Tongue (tissue), 1 donor: ENCODE measurements at regions not wholly inside any gene's neighbourhood (a gene's known extent, or its start where the extent isn't known, plus 50 kb on each side); places are given as distances from the start of the nearest gene placed in this dataset.
"Not testable (repeated sequence)": the region's sequence is repeated elsewhere in the genome, so short reads cannot be mapped to it uniquely, and the experiment has no call there.

Source experiments
- DNase-seq: peaks from one replicate; pipeline ENCODE4 v3.0.0-alpha.2; 2015

DNA sequence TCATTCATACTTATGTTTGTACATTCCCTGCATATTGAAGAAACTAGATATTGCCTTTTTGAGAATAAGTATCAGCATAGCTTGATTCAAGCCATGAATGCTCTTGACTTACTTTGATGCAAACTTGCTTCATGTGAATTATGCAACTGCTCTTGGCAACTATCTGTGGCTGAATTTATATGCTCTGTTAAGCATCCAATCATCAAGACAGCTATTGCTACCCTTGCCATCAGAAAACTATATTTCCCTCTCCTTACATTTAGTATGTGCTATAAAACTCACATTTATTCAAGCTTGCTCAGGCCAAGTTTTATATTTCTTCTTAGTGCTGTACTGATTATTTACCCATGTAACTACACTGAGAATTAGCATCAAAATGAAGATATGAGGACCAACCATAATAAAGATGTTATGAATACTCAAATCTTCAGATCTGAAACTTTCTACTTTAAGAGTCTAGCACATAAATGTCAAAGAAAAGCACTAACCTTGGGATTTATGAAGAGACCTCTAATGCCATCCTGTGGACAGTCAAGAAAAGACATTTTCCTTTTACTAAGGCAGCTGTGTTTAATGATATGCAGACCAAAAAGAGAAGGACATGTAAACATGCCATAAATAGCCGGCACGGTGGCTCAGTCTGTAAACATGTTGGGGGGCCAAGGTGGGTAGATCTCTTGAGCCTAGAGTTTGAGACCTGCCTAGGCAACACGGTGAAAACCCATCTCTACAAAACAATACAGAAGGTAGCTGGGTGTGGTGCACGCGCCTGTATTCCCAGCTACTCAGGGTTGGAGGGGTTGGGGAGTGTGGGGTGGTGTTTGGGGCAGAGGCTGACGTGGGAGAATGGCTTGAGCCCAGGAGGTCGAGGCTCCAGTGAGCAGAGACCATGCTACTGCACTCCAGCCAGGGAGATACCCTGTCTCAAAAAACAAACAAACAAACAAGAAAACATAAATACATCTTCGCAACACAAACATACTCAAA is 267.0 kb upstream of the TYRP1 start:
- peak; percentile 37 for DNase-seq

DNA sequence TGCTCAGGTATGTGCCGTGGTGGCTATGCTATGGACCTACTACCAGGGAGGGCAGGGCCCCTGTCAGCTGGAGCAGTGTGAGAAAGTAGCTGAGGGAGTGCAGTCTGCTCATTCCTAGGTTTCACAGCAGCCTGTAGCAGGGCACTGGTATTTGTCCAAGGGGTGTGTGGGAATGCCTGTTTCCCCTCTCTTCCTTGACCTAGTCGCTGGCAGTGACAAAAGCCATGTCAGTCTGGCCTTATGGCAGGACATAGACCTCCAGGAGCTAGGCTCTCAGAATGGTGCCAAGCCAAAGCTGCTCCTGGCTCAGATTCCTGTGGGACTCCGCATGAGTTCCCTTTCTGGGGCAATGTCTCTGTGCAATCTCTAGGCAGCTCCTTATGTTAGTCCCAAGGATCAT is 253.9 kb upstream of the TYRP1 start:
- no peak for DNase-seq

- not testable (repeated sequence) for DNase-seq
Measured at GRCh38 chr9:12441080-12441479, 252.1 kb upstream of the TYRP1 start.

- no peak for DNase-seq
Measured at GRCh38 chr9:12441506-12441905, 251.7 kb upstream of the TYRP1 start.

GRCh38 chr9:12448246-12448645 is 244.9 kb upstream of the TYRP1 start:
- DNase-seq = no peak

DNA sequence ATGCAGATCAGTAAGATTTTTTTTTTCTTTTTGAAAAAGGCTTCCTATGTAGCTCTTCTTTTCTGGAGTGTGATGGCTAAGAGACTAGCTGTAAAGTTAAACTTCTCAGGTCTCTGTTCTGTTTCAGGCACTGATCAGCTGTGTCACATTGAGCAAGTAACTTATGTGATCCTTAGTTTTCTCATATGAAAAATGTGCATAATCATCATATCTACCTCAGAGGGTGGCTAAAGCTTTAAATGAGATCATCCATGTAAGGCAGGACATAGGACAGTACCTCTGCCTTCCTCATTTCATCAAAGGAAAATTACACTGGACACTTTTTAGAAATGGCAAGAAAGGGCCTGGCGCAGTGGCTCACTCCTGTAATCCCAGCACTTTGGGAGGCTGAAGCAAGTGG is 235.9 kb upstream of the TYRP1 start:
- DNase-seq = no peak

- DNase-seq = no peak
Measured at GRCh38 chr9:12461763-12462460, 231.3 kb upstream of the TYRP1 start.

- DNase-seq = no peak
Measured at GRCh38 chr9:12462861-12463260, 230.3 kb upstream of the TYRP1 start.

GRCh38 chr9:12463641-12464040 is 229.5 kb upstream of the TYRP1 start:
- no peak for DNase-seq

- DNase-seq = no peak
Measured at GRCh38 chr9:12464400-12464799, 228.8 kb upstream of the TYRP1 start.

- peak; percentile 67 for DNase-seq
Measured at GRCh38 chr9:12464910-12465512, 228.2 kb upstream of the TYRP1 start.

DNA sequence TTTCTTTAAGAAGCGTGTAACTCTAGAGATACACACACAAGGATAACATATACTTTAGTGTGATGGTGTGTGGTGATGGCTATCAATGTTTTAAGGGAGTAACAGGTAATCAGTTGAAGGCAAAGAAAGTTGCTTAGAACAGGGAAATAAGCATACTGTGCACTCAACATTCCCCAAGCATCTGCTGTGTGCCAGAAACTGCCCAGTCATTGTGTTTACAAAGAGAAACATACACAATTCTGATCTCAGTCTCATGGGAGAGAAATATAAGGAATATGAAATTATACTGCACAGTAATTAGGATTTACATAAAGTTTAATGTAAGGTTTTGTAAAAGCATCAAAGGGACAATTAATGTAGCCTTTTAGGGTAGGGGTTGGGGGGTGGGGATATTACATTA is 224.1 kb upstream of the TYRP1 start:
- DNase-seq = no peak

DNA sequence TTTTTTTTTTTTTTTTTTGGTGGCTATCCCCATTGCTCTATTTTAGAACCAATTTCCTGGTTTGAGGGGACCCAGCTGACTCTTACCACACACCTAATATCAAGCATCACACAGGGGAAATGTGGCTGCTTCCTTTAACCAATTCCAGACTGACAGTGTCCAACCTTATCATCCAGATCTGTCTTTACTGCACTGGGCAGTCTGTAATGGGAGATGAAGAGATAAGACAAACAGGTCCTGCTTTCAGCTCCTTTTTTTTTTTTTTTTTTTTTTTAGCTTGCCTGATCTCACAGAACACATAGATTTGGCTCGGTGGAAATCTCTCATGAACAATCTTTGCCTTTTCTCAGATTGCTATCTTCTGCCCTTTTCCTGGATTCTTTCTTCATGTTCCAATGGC is 198.8 kb upstream of the TYRP1 start:
- DNase-seq = no peak

DNA sequence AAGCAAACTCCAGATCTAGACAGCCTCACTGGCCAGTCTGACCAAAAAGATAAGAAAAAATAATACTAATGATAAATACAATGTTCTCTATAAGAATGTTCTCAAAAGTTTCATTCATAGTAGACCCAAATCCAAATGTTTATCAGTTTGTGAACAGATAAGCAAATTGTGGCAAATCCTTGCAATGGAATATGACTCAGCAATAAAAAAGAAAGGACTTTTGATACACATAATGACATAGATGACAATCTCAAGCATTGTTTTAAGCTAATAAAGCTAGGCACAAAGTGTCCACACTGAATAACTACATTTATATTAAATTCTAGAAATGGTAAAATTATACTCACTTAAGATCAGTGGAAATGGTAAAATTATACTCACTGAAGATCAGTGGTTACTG is 195.4 kb upstream of the TYRP1 start:
- no peak for DNase-seq

- no peak for DNase-seq
Measured at GRCh38 chr9:12502520-12502919, 190.7 kb upstream of the TYRP1 start.

DNA sequence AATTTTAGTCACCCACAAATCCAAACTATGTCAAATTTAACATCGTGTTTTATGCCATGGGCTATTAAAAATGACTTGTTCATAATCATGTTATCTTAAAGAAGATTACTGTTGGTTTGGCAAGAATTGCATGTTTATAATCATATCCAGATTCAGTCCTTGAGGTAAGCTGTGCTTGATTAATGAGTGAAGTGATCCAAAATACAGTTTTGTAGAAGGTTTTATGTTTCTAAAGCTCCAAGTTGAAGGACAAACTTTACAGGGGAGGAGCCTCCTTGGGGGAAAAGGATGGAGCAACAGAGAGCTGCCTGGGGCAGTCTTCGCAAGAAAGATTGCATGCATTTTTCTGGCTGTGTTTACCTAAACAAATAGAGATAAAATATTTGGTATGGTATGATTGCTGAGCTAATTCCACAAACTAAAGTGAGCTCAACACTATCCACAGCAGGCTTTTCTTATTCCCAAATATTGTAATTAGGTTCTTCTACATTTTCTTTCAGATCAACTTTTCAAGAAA is 189.5 kb upstream of the TYRP1 start:
- DNase-seq = peak; percentile 6

GRCh38 chr9:12510551-12510950 is 182.6 kb upstream of the TYRP1 start:
- no peak for DNase-seq

GRCh38 chr9:12511726-12512125 is 181.5 kb upstream of the TYRP1 start:
- DNase-seq = no peak

DNA sequence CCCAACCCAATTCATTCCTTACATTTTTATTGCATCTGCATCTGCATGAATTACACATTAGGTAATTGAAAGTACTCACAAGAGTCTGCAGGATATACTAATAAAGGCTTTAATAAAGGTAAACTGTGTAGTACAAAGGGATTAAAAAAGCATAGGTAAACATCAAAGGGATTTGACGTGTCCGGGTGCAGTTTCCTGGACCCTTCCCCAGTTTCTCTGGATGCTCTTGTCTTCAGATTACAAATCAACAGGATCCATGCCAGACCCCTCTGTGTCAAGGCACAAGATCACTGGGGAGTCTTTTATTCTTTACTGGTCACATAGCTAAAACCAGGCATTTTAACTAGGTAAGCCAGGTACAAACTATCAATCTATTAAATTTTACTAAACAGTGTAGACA is 177.2 kb upstream of the TYRP1 start:
- no peak for DNase-seq

GRCh38 chr9:12516573-12516972 is 176.6 kb upstream of the TYRP1 start:
- DNase-seq = no peak

DNA sequence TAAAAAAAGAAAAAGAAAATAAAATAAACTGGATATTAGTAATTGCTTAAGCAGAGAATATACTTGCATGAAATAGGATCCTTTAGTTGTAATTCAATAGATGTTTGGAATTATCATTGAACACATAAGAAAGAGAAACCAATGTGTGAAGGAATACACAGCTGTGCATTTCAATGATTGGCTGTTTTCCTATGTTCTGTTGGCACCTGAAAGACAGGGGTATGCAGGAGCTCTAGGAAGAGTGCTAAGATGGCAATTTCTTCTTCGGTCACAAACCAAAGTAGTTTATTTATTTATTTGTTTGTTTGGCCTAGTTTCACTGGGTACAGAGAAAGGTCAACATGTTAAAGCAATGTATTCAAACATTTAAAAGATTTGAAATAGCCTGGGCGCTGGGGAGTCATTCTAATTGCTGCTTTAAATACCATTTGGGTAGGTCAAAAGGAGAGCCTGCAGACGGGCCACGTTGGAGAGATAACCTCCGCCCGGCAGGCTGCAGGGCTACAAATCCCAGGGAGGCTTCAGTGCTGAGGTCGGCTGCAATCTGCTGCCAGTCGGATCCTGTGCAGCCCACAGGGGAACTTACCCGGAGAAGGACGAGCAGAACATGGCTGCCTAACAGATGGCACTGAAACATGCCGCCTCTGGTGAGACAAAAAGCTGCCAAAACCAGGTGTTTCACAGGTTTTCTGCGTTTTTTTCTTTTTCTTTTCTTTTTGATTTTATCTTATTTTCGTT is 154.2 kb upstream of the TYRP1 start:
- DNase-seq = no peak

DNA sequence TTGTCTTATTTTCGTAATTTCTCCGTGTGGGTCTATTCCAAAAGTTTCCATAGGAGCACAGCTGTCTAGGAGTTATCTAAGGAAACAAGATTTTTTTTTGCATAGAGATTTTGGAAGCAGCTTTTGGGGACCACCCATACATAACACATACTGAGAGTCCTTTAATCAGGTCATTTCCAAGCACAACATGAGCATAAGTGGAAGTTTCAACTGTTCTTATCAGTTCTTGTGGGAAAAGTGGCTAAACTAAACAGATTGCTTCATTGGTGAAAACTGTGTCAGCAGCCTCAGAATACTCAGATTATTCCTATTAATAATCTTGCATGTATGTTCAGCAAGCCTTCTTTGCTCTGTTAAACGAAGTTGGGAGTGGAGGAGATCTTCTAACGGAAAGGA is 153.6 kb upstream of the TYRP1 start:
- no peak for DNase-seq
